Stomach smooth muscle (tissue), 2 donors: ENCODE measurements at regions not wholly inside any gene's neighbourhood (a gene's known extent, or its start where the extent isn't known, plus 50 kb on each side); places are given as distances from the start of the nearest gene placed in this dataset.

Source experiments
- H3K27ac ChIP-seq: one replicate; pipeline ENCODE4 v1.7.0; 2013; ENCODE audit warnings: mild to moderate bottlenecking, low read length, inconsistent platforms
- H3K27me3 ChIP-seq, 2 donors: one replicate each; pipeline ENCODE4 v1.7.0; 2013; ENCODE audit warnings: low read length in 2 of 2; ENCODE audit not compliant: insufficient read depth in 2 of 2, control insufficient read depth in 1 of 2
- H3K36me3 ChIP-seq, 2 donors: one replicate each; pipeline ENCODE4 v1.7.0; 2013; ENCODE audit warnings: low read length in 2 of 2; ENCODE audit not compliant: control insufficient read depth in 2 of 2, insufficient read depth in 2 of 2
- H3K4me1 ChIP-seq: one replicate; pipeline ENCODE4 v1.7.0; 2013; ENCODE audit warnings: low read length; ENCODE audit not compliant: control insufficient read depth, insufficient read depth
- H3K4me3 ChIP-seq, 2 donors: one replicate each; pipeline ENCODE4 v1.7.0; 2013; ENCODE audit warnings: low read length in 2 of 2
- H3K9ac ChIP-seq, 2 donors: one replicate each; pipeline ENCODE4 v1.7.0; 2013; ENCODE audit warnings: low read length in 2 of 2, mild to moderate bottlenecking in 1 of 2
- H3K9me3 ChIP-seq, 2 donors: one replicate each; pipeline ENCODE4 v1.7.0; 2013; ENCODE audit warnings: low read length in 2 of 2; ENCODE audit not compliant: control insufficient read depth in 2 of 2
- donor health status: healthy.
- donor health status: Pancreatic carcinoma.

DNA sequence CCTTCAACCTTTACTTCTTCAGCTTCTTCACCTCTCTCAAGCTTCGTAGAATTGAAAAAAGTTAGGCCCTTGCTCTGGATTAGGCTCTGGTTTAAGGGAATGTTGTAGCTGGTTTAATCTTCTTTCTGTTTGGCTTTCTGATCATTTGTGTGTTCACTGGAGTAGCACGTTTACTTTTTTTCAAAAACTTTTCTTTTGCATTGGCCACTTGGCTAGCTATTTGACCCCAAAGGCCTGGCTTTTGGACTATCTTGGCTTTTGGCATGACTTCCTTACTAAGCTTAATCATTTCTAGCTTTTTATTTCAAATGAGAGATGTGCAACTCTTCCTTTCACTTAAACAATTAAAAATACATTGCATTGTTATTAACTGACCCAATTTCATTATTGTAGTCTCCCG is 1154.8 kb upstream of the ZEB2 start:
- Histone ChIP-seq H3K36me3 (no peaks in the 10 kb centered on the region), H3K9ac (no peak overlapping the region), H3K4me1 (no peaks in the 10 kb centered on the region), H3K27me3 (no peaks in the 10 kb centered on the region), H3K27ac (no peak overlapping the region), H3K4me3 (no peak overlapping the region), H3K9me3 (no peaks in the 10 kb centered on the region)

DNA sequence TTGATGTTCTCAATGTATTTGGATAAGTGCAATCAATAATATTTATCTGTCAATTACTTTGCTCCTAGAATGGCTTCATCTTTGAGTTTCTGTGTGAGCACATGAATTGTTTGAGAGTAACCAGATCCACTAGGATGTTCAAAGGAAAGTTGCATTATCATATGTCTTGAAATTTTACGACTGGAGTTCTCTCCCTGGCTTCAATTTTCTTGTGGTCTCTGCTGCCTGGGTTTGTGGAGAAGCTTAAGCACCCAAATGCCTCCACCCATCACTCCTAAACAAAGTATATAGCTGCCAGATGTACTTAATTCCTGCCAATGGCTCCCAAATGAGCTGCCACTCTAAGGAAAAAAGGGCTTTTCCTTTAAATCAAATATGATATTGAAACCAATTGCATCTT is 1149.4 kb upstream of the ZEB2 start:
- Histone ChIP-seq H3K9me3 (no peaks in the 10 kb centered on the region), H3K4me3 (no peak overlapping the region), H3K27ac (no peak overlapping the region), H3K9ac (no peak overlapping the region), H3K27me3 (no peaks in the 10 kb centered on the region), H3K4me1 (no peaks in the 10 kb centered on the region), H3K36me3 (no peaks in the 10 kb centered on the region)

DNA sequence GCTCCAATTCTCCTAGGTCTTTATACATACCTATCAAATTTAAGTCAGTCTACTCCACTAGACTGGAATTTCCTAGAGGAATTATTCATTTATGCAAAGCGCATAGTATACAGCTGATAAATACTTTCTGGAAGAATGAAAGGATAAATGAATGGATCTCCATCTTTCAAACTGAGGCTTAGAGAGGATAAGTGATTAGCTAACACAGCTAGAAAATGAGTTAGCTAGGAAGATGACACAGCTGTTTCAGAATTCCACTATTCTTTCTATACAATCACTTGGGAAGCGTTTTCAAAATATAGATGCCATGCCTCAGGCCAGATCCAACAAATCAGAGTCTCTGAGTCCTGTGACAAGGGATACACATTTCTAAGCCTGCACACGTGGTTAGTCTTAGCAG is 1146.6 kb upstream of the ZEB2 start:
- no peaks in the 10 kb centered on the region for H3K4me1 ChIP-seq

DNA sequence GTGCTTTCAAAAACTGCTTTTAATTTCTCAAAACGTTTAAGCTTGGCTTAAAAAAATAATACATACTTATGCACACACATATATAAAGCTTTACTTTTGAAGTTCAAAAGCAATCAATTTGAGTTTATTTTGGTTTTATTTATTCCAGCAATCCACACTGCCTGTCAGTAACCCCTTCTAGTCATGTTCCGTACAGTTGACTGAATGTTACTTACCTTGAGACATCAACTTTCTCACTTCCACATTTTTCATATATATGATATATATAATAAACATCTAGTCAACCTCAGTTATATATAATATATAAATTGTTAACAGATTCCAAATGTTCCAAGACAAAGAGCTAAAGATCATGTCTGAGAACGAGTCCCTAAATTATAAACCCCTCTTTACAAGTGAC is 1137.3 kb upstream of the ZEB2 start:
- Histone ChIP-seq H3K27ac (no peak overlapping the region), H3K9ac (no peak overlapping the region), H3K36me3 (no peaks in the 10 kb centered on the region), H3K4me3 (no peak overlapping the region), H3K4me1 (no peaks in the 10 kb centered on the region), H3K27me3 (no peaks in the 10 kb centered on the region), H3K9me3 (no peaks in the 10 kb centered on the region)

More for the DNA sequence above, 1146.6 kb upstream of the ZEB2 start:
- Histone ChIP-seq H3K27me3 (no peaks in the 10 kb centered on the region), H3K9me3 (no peaks in the 10 kb centered on the region), H3K27ac (no peak overlapping the region), H3K4me3 (no peak overlapping the region), H3K9ac (no peak overlapping the region), H3K36me3 (no peaks in the 10 kb centered on the region)

DNA sequence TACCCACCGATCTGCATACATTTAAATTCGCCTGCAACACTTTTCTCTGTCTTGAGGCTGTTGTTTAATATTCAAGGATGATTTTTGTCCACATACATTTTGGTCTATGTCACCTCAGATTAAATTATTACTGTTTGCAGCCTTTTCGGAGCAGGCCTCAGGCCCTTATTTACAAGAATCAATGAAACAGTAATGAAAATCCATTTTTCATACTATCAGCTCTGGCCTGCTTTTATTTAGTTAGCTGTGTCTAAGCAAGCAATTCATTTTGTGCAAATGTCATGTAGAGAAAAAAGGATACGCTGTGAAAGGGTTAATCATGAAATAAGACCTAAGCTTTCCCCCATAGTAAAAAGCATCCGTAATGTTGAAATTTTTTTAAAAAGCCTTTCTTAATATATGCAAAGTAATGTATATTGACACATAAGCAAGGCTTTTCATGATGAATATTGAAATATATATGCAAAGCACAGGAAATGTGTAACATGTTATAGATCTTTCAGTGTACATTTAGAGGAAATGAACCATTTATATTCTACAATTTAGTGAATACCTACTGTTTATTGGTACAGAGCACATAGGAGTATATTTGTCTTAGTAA is 1135.3 kb upstream of the ZEB2 start:
- Histone ChIP-seq H3K9me3 (no peaks in the 10 kb centered on the region), H3K36me3 (no peaks in the 10 kb centered on the region), H3K4me3 (no peak overlapping the region), H3K9ac (no peak overlapping the region), H3K4me1 (no peaks in the 10 kb centered on the region), H3K27me3 (no peaks in the 10 kb centered on the region), H3K27ac (no peak overlapping the region)

DNA sequence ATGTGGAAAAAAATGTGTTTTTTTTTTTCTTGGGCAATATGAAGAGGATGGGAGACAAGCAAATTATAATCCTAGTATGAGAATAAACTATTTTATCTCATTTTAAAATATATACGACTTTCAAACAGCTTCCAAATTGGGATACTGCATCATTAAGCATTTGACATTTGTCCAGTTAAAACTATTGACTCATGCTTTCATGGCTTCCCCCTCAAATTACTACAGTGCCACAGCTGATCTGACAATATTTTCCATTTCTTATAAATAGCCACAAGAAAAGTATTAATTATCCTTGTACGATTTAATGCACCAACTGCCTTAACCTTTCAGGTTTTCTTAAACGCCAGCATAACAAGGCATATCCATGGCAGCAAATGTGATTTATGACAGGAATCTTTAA is 1134.8 kb upstream of the ZEB2 start:
- Histone ChIP-seq H3K9ac (no peak overlapping the region), H3K36me3 (no peaks in the 10 kb centered on the region), H3K4me3 (no peak overlapping the region), H3K4me1 (no peaks in the 10 kb centered on the region), H3K27ac (no peak overlapping the region), H3K27me3 (no peaks in the 10 kb centered on the region), H3K9me3 (no peaks in the 10 kb centered on the region)

DNA sequence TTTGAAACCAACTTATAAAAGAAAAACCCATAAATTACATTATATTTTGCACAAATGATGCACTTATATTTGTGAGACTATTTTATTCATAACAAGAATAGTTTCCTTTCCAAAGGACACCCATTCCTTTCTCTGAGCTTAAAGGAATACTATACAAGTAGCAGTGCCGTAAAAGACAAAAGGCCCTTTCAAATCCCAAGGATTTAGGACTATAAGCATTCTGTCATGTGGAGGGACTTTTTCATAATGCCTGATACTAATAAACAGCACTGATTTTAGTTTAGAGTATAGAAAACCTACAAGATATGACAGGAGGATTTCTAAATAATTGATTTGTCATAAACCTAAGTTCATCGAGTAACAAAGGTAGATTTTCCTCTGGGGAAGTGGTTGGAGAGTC is 1134.2 kb upstream of the ZEB2 start:
- Histone ChIP-seq H3K36me3 (no peaks in the 10 kb centered on the region), H3K4me1 (no peaks in the 10 kb centered on the region), H3K27me3 (no peaks in the 10 kb centered on the region), H3K27ac (no peak overlapping the region), H3K9ac (no peak overlapping the region), H3K4me3 (no peak overlapping the region), H3K9me3 (no peaks in the 10 kb centered on the region)

DNA sequence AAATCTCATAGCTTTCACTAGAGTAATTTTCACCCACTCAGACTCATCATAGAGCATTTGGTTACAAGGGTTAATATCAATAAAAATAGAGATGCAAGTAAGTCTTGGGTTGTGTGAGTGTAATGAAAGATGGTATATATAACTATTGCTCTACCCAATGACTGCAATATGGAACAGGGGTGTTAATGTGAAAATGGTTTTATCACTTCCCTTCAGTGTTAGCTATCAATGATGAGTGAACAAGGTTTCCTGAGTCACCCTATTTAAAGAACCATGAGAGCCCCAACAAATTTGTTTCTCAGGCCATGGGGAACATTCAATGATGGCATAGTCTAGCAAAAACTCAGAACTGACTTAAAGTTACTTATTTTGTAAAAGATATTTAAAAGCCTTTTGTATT is 1133.6 kb upstream of the ZEB2 start:
- Histone ChIP-seq H3K9ac (no peak overlapping the region), H3K9me3 (no peaks in the 10 kb centered on the region), H3K4me1 (no peaks in the 10 kb centered on the region), H3K27ac (no peak overlapping the region), H3K36me3 (no peaks in the 10 kb centered on the region), H3K27me3 (no peaks in the 10 kb centered on the region), H3K4me3 (no peak overlapping the region)

DNA sequence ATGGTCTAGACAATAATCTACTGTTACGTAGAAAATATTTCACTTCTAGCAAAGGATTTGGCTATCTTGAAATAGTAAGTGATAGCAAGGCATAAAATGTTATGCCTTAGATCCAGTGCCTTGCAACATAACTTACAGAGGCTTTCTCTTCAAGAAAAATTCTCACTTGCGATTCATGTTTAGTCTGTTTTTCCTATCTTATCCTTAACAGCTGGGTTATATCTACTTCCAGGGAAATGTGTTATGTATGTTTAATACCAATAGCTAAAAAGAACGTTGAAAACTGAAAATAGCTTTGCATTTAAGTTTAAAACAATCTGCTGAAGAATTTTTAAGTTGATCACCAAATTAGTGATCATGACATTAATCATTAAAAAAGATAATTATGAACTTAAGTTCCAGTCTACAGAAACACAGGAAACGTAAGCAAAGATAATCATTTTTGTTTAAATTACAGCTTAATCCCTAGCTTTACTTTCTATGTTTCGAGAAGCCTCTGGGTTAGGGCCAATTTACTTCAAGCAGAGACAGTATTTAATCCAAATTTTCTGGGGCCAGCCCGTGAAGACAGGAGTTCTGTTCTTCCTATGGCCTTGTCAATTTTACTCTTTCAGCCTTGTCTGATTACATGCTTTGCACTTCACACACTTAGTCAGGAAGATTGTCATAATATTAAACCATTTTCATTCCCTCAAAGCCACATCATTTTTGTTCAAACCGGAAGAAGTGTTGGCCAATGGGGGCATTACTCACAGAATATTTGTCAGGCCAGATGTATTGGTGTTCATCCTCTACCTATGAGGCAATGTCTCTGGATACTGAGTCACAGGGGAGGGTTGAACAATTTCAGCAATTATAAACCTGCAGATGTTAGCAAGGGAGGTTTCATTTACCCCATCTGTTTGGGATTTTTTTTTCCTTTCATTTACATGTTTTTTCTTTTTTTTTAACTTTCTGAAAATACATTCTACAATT is 1132.9 kb upstream of the ZEB2 start:
- no peak overlapping the region for H3K27ac ChIP-seq
- no peaks in the 10 kb centered on the region for H3K27me3 ChIP-seq
- H3K36me3 ChIP-seq: no peaks in the 10 kb centered on the region

DNA sequence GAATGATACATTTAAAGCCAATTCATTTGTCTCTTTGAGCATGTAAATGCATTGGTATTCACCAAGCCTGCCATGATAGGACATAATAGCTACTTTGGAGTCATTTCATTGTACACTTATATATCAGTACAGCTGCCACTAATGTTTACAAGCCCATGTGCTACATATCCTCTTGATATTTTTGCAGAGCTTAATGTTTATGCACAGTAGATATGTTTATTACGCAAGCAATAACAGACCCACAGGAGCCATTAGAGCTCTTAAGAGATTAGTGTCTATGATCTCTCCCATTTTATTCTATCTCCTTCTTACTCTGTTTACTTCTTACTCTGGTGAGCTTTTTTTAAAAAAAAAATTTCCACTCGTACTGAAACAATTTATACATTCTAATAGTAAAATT is 1132.1 kb upstream of the ZEB2 start:
- H3K27me3 ChIP-seq: no peaks in the 10 kb centered on the region
- no peak overlapping the region for H3K4me3 ChIP-seq
- no peaks in the 10 kb centered on the region for H3K4me1 ChIP-seq
- no peaks in the 10 kb centered on the region for H3K36me3 ChIP-seq
- H3K9me3 ChIP-seq: no peaks in the 10 kb centered on the region
- no peak overlapping the region for H3K27ac ChIP-seq
- no peak overlapping the region for H3K9ac ChIP-seq

More for the DNA sequence above, 1132.9 kb upstream of the ZEB2 start:
- Histone ChIP-seq H3K9me3 (no peaks in the 10 kb centered on the region), H3K4me1 (no peaks in the 10 kb centered on the region), H3K9ac (no peak overlapping the region), H3K4me3 (no peak overlapping the region)

DNA sequence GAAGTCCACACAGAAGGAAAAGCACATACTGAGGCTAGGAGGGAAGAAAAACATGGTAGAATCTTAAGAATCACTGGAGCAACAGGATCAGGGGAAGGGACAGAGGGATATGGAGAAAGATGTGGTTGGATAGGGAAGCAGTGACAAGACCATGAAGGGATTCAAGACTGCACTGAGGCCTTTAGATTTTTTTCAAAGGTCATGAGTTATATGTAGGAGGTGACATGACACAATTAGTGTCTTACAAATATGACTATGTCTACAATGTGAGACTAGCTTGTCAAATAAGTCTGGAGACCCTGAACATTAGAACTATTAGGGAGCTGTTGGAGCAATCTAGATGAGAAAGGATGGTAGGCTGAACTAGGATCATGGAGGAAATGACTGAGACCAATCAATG is 1130.3 kb upstream of the ZEB2 start:
- no peak overlapping the region for H3K4me3 ChIP-seq
- no peak overlapping the region for H3K9ac ChIP-seq
- no peaks in the 10 kb centered on the region for H3K4me1 ChIP-seq
- no peaks in the 10 kb centered on the region for H3K27me3 ChIP-seq
- H3K36me3 ChIP-seq: no peaks in the 10 kb centered on the region
- no peaks in the 10 kb centered on the region for H3K9me3 ChIP-seq
- H3K27ac ChIP-seq: no peak overlapping the region
